K562 (cell line): ENCODE measurements at regions not wholly inside any gene's neighbourhood (a gene's known extent, or its start where the extent isn't known, plus 50 kb on each side); places are given as distances from the start of the nearest gene placed in this dataset.

Source experiments
- ATAC-seq: fragments of 200-7000 bp; cut with Tn5 transposase; 3 replicates; pipeline ENCODE4 v1.9.1; 2020; ENCODE audit warnings: moderate library complexity
- BruUV-seq: library from RNA; stranded (reverse); fragments of 400-500 nt; replicated peaks from 2 replicates; lab custom pipeline; 2021; lab: Mats Ljungman, UMichigan
- CTCF ChIA-PET: fragments of 300-600 bp; formaldehyde crosslinking; extraction: SDS; loops from one replicate; lab custom pipeline; 2021; ENCODE audit warnings: low intra/inter-chr PET ratio; lab: Yijun Ruan, JAX
- POLR2A ChIA-PET: fragments of 300-600, 350-650 bp; sonication (Branson Sonifier 250); formaldehyde crosslinking; extraction: SDS; loops from one replicate; lab custom pipeline; 2021; ENCODE audit warnings: antibody characterized with exemption, inconsistent platforms; lab: Yijun Ruan, JAX
- DNase-seq, 4 experiments: peaks; one replicate each; pipeline versions ENCODE4 v3.0.0 to v3.0.0-alpha.2; 2011 to 2018; ENCODE audit warnings: low spot score in 3 of 4, mixed read lengths in 3 of 4; ENCODE audit errors: extremely low read depth in 1 of 4
- FAIRE-seq: peaks from 2 replicates; lab custom pipeline; 2011; peaks lifted over from hg19 to GRCh38; lab: Jason Lieb, UNC
- H2AFZ ChIP-seq: 2 replicates; pipeline ENCODE4 v1.6.0; 2011; ENCODE audit warnings: low read depth, low read length, control low read depth, inconsistent platforms
- H3K27ac ChIP-seq: fragments of 200-600 bp; 3 replicates; pipeline ENCODE4 v1.8.0; 2011; ENCODE audit warnings: low read depth, mild to moderate bottlenecking, control low read depth, inconsistent platforms, low read length, moderate library complexity, mixed read lengths; ENCODE audit errors: extremely low read depth
- H3K27me3 ChIP-seq, 2 experiments: fragments of 300-600 bp in 1 of 2; 2 replicates in 1 of 2; 3 replicates in 1 of 2; pipeline versions ENCODE4 v1.6.0 to v1.8.0; 2011; ENCODE audit warnings: inconsistent platforms in 2 of 2, low read length in 2 of 2, mild to moderate bottlenecking in 1 of 2, mixed read lengths in 1 of 2, moderate library complexity in 1 of 2; ENCODE audit not compliant: control insufficient read depth in 2 of 2, insufficient read depth in 2 of 2
- H3K36me3 ChIP-seq: fragments of 300-600 bp; 3 replicates; pipeline ENCODE4 v1.8.0; 2011; ENCODE audit warnings: mild to moderate bottlenecking, low read length, inconsistent platforms; ENCODE audit not compliant: control insufficient read depth, insufficient read depth
- H3K4me1 ChIP-seq, 2 experiments: fragments of 200-600 bp in 1 of 2; replicated peaks in 1 of 2; 2 replicates in 1 of 2; 3 replicates in 1 of 2; pipeline versions ENCODE4 v1.5.1 to v1.8.0; 2011; ENCODE audit warnings: inconsistent platforms in 2 of 2, low read length in 2 of 2, mild to moderate bottlenecking in 1 of 2, mixed read lengths in 1 of 2, moderate library complexity in 1 of 2; ENCODE audit not compliant: control insufficient read depth in 2 of 2, insufficient read depth in 2 of 2
- H3K4me2 ChIP-seq: 2 replicates; pipeline ENCODE4 v1.6.1; 2011; ENCODE audit warnings: low read length, control low read depth, inconsistent platforms, mixed read lengths; ENCODE audit not compliant: insufficient read depth
- H3K4me3 ChIP-seq: fragments of 200-600 bp; sonication (generic), shearing (Covaris generic); 2 replicates; pipeline ENCODE4 v1.5.1; 2016; ENCODE audit warnings: control low read depth, inconsistent platforms
- H3K79me2 ChIP-seq: fragments of 200-600 bp; 3 replicates; pipeline ENCODE4 v1.8.0; 2011; ENCODE audit warnings: low read length, inconsistent platforms; ENCODE audit not compliant: control insufficient read depth, insufficient read depth
- H3K9ac ChIP-seq, 2 experiments: 2 replicates each; pipeline versions ENCODE4 v1.6.0 to v1.6.1; 2011; ENCODE audit warnings: low read depth in 2 of 2, low read length in 2 of 2, control low read depth in 1 of 2, inconsistent platforms in 1 of 2, mild to moderate bottlenecking in 1 of 2, mixed read lengths in 1 of 2; ENCODE audit not compliant: insufficient read depth in 1 of 2
- H3K9me1 ChIP-seq: one replicate; pipeline ENCODE4 v1.6.0; 2011; ENCODE audit warnings: inconsistent platforms, mild to moderate bottlenecking, low read length, moderate library complexity; ENCODE audit not compliant: control insufficient read depth, insufficient read depth
- H3K9me3 ChIP-seq: replicated peaks from 2 replicates; pipeline ENCODE4 v1.5.1; 2011; ENCODE audit warnings: low read depth, low read length, inconsistent platforms; ENCODE audit not compliant: control insufficient read depth, insufficient read depth
- H4K20me1 ChIP-seq: replicated peaks from 2 replicates; pipeline ENCODE4 v1.6.1; 2011; ENCODE audit warnings: low read length, inconsistent platforms, mixed read lengths; ENCODE audit not compliant: control insufficient read depth, insufficient read depth
- CREM ChIP-seq: IDR thresholded peaks from 2 replicates; pipeline ENCODE4 v1.6.1; 2014; ENCODE audit warnings: antibody characterized with exemption, low read depth
- CXXC5 ChIP-seq: fragments of 250-450 bp; sonication (Bioruptor Pico); IDR thresholded peaks from 2 replicates; pipeline ENCODE4 v1.8.0; 2022; ENCODE audit warnings: inconsistent platforms, mild to moderate bottlenecking, moderate library complexity
- DLX4 ChIP-seq: fragments of 250-450 bp; sonication (Bioruptor Pico); IDR thresholded peaks from 2 replicates; pipeline ENCODE4 v1.6.1; 2021; ENCODE audit warnings: mild to moderate bottlenecking
- ZNF316 ChIP-seq: fragments of 450-650 bp; IDR thresholded peaks from 2 replicates; pipeline ENCODE4 v1.6.1; 2016
- WGBS: fragments of 100-300 bp; shearing (Covaris generic); methylation state at CpG from one replicate; pipeline ENCODE4 v1.1.6; 2016; ENCODE audit warnings: low coverage, mixed read lengths; ENCODE audit not compliant: insufficient coverage; ENCODE audit errors: missing lambda C conversion rate; 5-methylcytosine and 5-hydroxymethylcytosine counted together
- in situ Hi-C: fragments of 300-500 bp; cut with MboI; formaldehyde crosslinking; loops from 4 replicates; pipeline ENCODE4 v1.15.0; 2018; ENCODE audit warnings: inconsistent platforms, mixed read lengths
- intact Hi-C: fragments of 100-400 bp; cut with micrococcal nuclease; formaldehyde crosslinking; loops from 2 replicates; pipeline ENCODE4 v1.14.2; 2022

- CTCF ChIA-PET: no interaction called here
- ATAC-seq (no peak), DNase-seq (no peak), FAIRE-seq (no peak)
- no peak overlapping the region for H3K27ac ChIP-seq
- TF ChIP-seq DLX4 (CRISPR knock-in tag): no peak
- no peaks in the 10 kb centered on the region for H3K4me1 ChIP-seq
- no peaks in the 10 kb centered on the region for H3K79me2 ChIP-seq
- no peak overlapping the region for H3K4me2 ChIP-seq
- POLR2A ChIA-PET: no interaction called here
- H2AFZ ChIP-seq: no peak overlapping the region
- H4K20me1 ChIP-seq: no peaks in the 10 kb centered on the region
- H3K9me3 ChIP-seq: no peaks in the 10 kb centered on the region
- H3K4me3 ChIP-seq: no peak overlapping the region
- H3K36me3 ChIP-seq: no peaks in the 10 kb centered on the region
- H3K9me1 ChIP-seq: no peaks in the 10 kb centered on the region
- 26% methylated on average over 2 of the region's 2 CpGs for WGBS
- no TSS peak for BruUV-seq
- in situ Hi-C loops (no loop called here), intact Hi-C loops (no loop called here)
- H3K27me3 ChIP-seq: no peaks in the 10 kb centered on the region
- no peak overlapping the region for H3K9ac ChIP-seq
Measured at GRCh38 chr3:106241593-106241992, 372.8 kb upstream of the CBLB start.

GRCh38 chr3:106242781-106243180, 374.0 kb upstream of the CBLB start:
- Histone ChIP-seq H3K9me1 (no peaks in the 10 kb centered on the region), H3K27me3 (no peaks in the 10 kb centered on the region), H3K9me3 (no peaks in the 10 kb centered on the region), H3K4me2 (no peak overlapping the region), H3K36me3 (no peaks in the 10 kb centered on the region), H4K20me1 (no peaks in the 10 kb centered on the region), H3K4me3 (no peak overlapping the region), H3K79me2 (no peaks in the 10 kb centered on the region), H3K9ac (no peak overlapping the region), H3K27ac (no peak overlapping the region), H2AFZ (no peak overlapping the region), H3K4me1 (no peaks in the 10 kb centered on the region)
- POLR2A ChIA-PET: no interaction called here
- peak; percentile 6 for FAIRE-seq
- 0% methylated on average over 1 of the region's 3 CpGs for WGBS
- TF ChIP-seq ZNF316 (peak; percentile 18; the same call in 1 of the 2 replicates), CXXC5 (CRISPR knock-in tag) (no peak), CREM (no peak)
- no peak for DNase-seq
- ATAC-seq: no peak
- in situ Hi-C loops: no loop called here
- intact Hi-C loops: no loop called here
- BruUV-seq: no TSS peak
- CTCF ChIA-PET: no interaction called here
